SK-N-SH (cell line): ENCODE measurements at regions not wholly inside any gene's neighbourhood (a gene's known extent, or its start where the extent isn't known, plus 50 kb on each side); places are given as distances from the start of the nearest gene placed in this dataset.

Source experiments
- CTCF ChIA-PET: fragments of 300-600, 350-600 bp; formaldehyde crosslinking; extraction: SDS; loops from one replicate; lab custom pipeline; 2021; lab: Yijun Ruan, JAX
- POLR2A ChIA-PET: fragments of 350-600 bp; sonication (Branson Sonifier 250); formaldehyde crosslinking; extraction: SDS; loops from one replicate; lab custom pipeline; 2020; ENCODE audit warnings: antibody characterized with exemption, inconsistent platforms; lab: Yijun Ruan, JAX
- DNase-seq: peaks from one replicate; pipeline ENCODE4 v3.0.0; 2012
- H2AFZ ChIP-seq: fragments of 200-600 bp; sonication (generic); 2 replicates; pipeline ENCODE4 v1.8.1; 2016; ENCODE audit warnings: antibody characterized with exemption, mild to moderate bottlenecking, low read depth
- H3F3A ChIP-seq: fragments of 200-600 bp; sonication (generic); replicated peaks from 2 replicates; pipeline ENCODE3; 2016; ENCODE audit warnings: antibody characterized with exemption, mild to moderate bottlenecking; ENCODE audit not compliant: insufficient read depth
- H3K27ac ChIP-seq, 2 experiments: fragments of 200-500 bp in 1 of 2; fragments of 200-600 bp in 1 of 2; sonication (Bioruptor generic) in 1 of 2; sonication (generic), shearing (Covaris generic) in 1 of 2; 2 replicates each; pipeline versions ENCODE4 v1.5.1 to v1.6.1; 2014 to 2016; ENCODE audit warnings: low read depth in 2 of 2, inconsistent platforms in 1 of 2, low read length in 1 of 2, mild to moderate bottlenecking in 1 of 2, mixed read lengths in 1 of 2
- H3K27me3 ChIP-seq: fragments of 200-600 bp; sonication (generic), shearing (Covaris generic); 2 replicates; pipeline ENCODE4 v1.6.1; 2016; ENCODE audit warnings: mixed run types; ENCODE audit not compliant: insufficient read depth
- H3K36me3 ChIP-seq, 2 experiments: fragments of 200-500 bp in 1 of 2; fragments of 200-600 bp in 1 of 2; sonication (Bioruptor generic) in 1 of 2; sonication (generic) in 1 of 2; replicated peaks in 1 of 2; 2 replicates each; pipeline versions ENCODE3 to v1.5.1; 2014 to 2016; ENCODE audit warnings: low read length in 1 of 2, mild to moderate bottlenecking in 1 of 2; ENCODE audit not compliant: insufficient read depth in 2 of 2, control insufficient read depth in 1 of 2
- H3K4me1 ChIP-seq, 2 experiments: fragments of 200-500 bp in 1 of 2; fragments of 200-600 bp in 1 of 2; sonication (Bioruptor generic) in 1 of 2; sonication (generic), shearing (Covaris generic) in 1 of 2; 2 replicates each; pipeline versions ENCODE4 v1.5.1 to v1.6.1; 2014 to 2016; ENCODE audit warnings: low read depth in 1 of 2, low read length in 1 of 2, mixed run types in 1 of 2; ENCODE audit not compliant: insufficient read depth in 2 of 2, control insufficient read depth in 1 of 2
- H3K4me2 ChIP-seq: fragments of 200-600 bp; sonication (generic), shearing (Covaris generic); 2 replicates; pipeline ENCODE4 v1.6.1; 2017; ENCODE audit warnings: mixed run types
- H3K4me3 ChIP-seq, 2 experiments: fragments of 200-500 bp in 1 of 2; fragments of 200-600 bp in 1 of 2; sonication (Bioruptor generic) in 1 of 2; sonication (generic), shearing (Covaris generic) in 1 of 2; 2 replicates each; pipeline versions ENCODE4 v1.5.1 to v1.8.1; 2014 to 2016; ENCODE audit warnings: low read depth in 2 of 2, inconsistent platforms in 1 of 2, low read length in 1 of 2, mild to moderate bottlenecking in 1 of 2, mixed read lengths in 1 of 2, moderate library complexity in 1 of 2
- H3K79me2 ChIP-seq: fragments of 200-600 bp; sonication (generic); 2 replicates; pipeline ENCODE4 v1.8.1; 2017; ENCODE audit warnings: mild to moderate bottlenecking; ENCODE audit not compliant: insufficient read depth
- H3K9ac ChIP-seq: fragments of 200-600 bp; sonication (generic); 2 replicates; pipeline ENCODE4 v1.6.1; 2017; ENCODE audit warnings: mixed run types
- H3K9me2 ChIP-seq: fragments of 200-600 bp; sonication (generic); 2 replicates; pipeline ENCODE4 v1.6.1; 2017; ENCODE audit warnings: mixed run types
- H3K9me3 ChIP-seq: fragments of 200-600 bp; sonication (generic); 2 replicates; pipeline ENCODE4 v1.6.1; 2017; ENCODE audit warnings: mixed run types, mild to moderate bottlenecking, moderate library complexity
- H4K20me1 ChIP-seq: fragments of 200-600 bp; sonication (generic); 2 replicates; pipeline ENCODE4 v1.6.1; 2017; ENCODE audit warnings: mild to moderate bottlenecking, mixed run types; ENCODE audit not compliant: insufficient read depth
- CHD2 ChIP-seq: fragments of 150-350 bp; IDR thresholded peaks from 2 replicates; pipeline ENCODE4 v1.6.1; 2018; ENCODE audit warnings: low read length; ENCODE audit not compliant: partially characterized antibody
- ELF1 ChIP-seq: IDR thresholded peaks from 2 replicates; pipeline ENCODE4 v1.4.0; 2012
- FOSL2 ChIP-seq: IDR thresholded peaks from 2 replicates; pipeline ENCODE4 v1.4.0; 2012; ENCODE audit warnings: low read depth, mild to moderate bottlenecking, moderate library complexity, borderline replicate concordance
- FOXM1 ChIP-seq: IDR thresholded peaks from 2 replicates; pipeline ENCODE4 v1.4.0; 2012; ENCODE audit warnings: low read depth, mild to moderate bottlenecking
- GABPA ChIP-seq: IDR thresholded peaks from 2 replicates; pipeline ENCODE4 v1.4.0; 2012; ENCODE audit warnings: low read depth, mild to moderate bottlenecking
- JUND ChIP-seq: IDR thresholded peaks from 2 replicates; pipeline ENCODE4 v1.4.0; 2012
- MEF2A ChIP-seq: IDR thresholded peaks from 2 replicates; pipeline ENCODE4 v1.4.0; 2012; ENCODE audit warnings: low read depth, borderline replicate concordance
- NFIC ChIP-seq: IDR thresholded peaks from 2 replicates; pipeline ENCODE4 v1.4.0; 2012; ENCODE audit warnings: borderline replicate concordance
- REST ChIP-seq: IDR thresholded peaks from 2 replicates; pipeline ENCODE4 v1.6.1; 2012; ENCODE audit warnings: mild to moderate bottlenecking, low read depth, low read length, moderate library complexity
- RXRA ChIP-seq: IDR thresholded peaks from 2 replicates; pipeline ENCODE4 v1.4.0; 2012; ENCODE audit warnings: low read depth, mild to moderate bottlenecking, borderline replicate concordance
- SMC3 ChIP-seq: IDR thresholded peaks from 2 replicates; pipeline ENCODE4 v1.6.1; 2012; ENCODE audit warnings: low read depth, low read length, improper control_type of control experiment
- TAF1 ChIP-seq: IDR thresholded peaks from 2 replicates; pipeline ENCODE4 v1.6.1; 2012; ENCODE audit warnings: low read depth, mild to moderate bottlenecking, low read length, moderate library complexity, borderline replicate concordance
- USF2 ChIP-seq: fragments of 150-350 bp; IDR thresholded peaks from 2 replicates; pipeline ENCODE4 v1.6.1; 2017; ENCODE audit warnings: antibody characterized with exemption, low read length, low read depth, borderline replicate concordance
- YY1 ChIP-seq: IDR thresholded peaks from 2 replicates; pipeline ENCODE4 v1.4.0; 2012; ENCODE audit warnings: low read depth, mild to moderate bottlenecking
- ZBTB33 ChIP-seq: IDR thresholded peaks from 2 replicates; pipeline ENCODE4 v1.4.0; 2012; ENCODE audit warnings: low read depth, borderline replicate concordance

- Histone ChIP-seq H4K20me1 (no peaks in the 10 kb centered on the region), H3K79me2 (no peaks in the 10 kb centered on the region), H3K27ac (no peak overlapping the region), H3K36me3 (no peaks in the 10 kb centered on the region), H3K9ac (no peak overlapping the region), H3K4me1 (no peaks in the 10 kb centered on the region), H3F3A (no peaks in the 10 kb centered on the region), H3K4me2 (no peak overlapping the region), H3K27me3 (no peaks in the 10 kb centered on the region), H2AFZ (no peak overlapping the region), H3K4me3 (no peak overlapping the region), H3K9me2 (no peaks in the 10 kb centered on the region), H3K9me3 (no peaks in the 10 kb centered on the region)
- POLR2A ChIA-PET, result no interaction called here
- no peak for TF ChIP-seq SMC3
- no peak for TF ChIP-seq GABPA
- TF ChIP-seq ZBTB33, result no peak
- TF ChIP-seq ELF1, result no peak
- no peak for TF ChIP-seq CHD2
- TF ChIP-seq JUND, result no peak
- TF ChIP-seq NFIC, result no peak
- no peak for TF ChIP-seq YY1
- no peak for TF ChIP-seq RXRA
- TF ChIP-seq REST, result no peak
- no peak for TF ChIP-seq TAF1
- TF ChIP-seq FOXM1, result no peak
- TF ChIP-seq MEF2A, result no peak
- TF ChIP-seq FOSL2, result no peak
- TF ChIP-seq USF2, result no peak
- no peak for DNase-seq
- CTCF ChIA-PET, result no interaction called here
Measured at GRCh38 chr17:68718465-68718864, 117.3 kb upstream of the FAM20A start.
